K562 (cell line): ENCODE measurements at regions not wholly inside any gene's neighbourhood (a gene's known extent, or its start where the extent isn't known, plus 50 kb on each side); places are given as distances from the start of the nearest gene placed in this dataset.

Source experiments
- BCLAF1 ChIP-seq, 2 experiments: fragments of 450-650 bp in 1 of 2; IDR thresholded peaks; 2 replicates each; pipeline ENCODE4 v1.6.1; 2011 to 2017; ENCODE audit warnings: low read depth in 2 of 2, antibody characterized with exemption in 1 of 2, borderline replicate concordance in 1 of 2, low read length in 1 of 2, mild to moderate bottlenecking in 1 of 2, mixed read lengths in 1 of 2; ENCODE audit not compliant: control insufficient read depth in 1 of 2
- DDX20 ChIP-seq: fragments of 450-650 bp; IDR thresholded peaks from 2 replicates; pipeline ENCODE4 v1.6.1; 2016; ENCODE audit warnings: missing genetic modification characterization, low read depth, mild to moderate bottlenecking, missing compliant biosample characterization, moderate library complexity
- KLF10 ChIP-seq: fragments of 250-450 bp; sonication (Bioruptor Pico); IDR thresholded peaks from 2 replicates; pipeline ENCODE4 v1.6.1; 2021; ENCODE audit warnings: matching md5 sums
- NONO ChIP-seq, 2 experiments: fragments of 200-400 bp in 1 of 2; fragments of 450-650 bp in 1 of 2; formaldehyde crosslinking in 1 of 2; IDR thresholded peaks; 2 replicates each; pipeline ENCODE4 v1.6.1; 2017; ENCODE audit warnings: low read depth in 2 of 2, mild to moderate bottlenecking in 2 of 2, moderate library complexity in 2 of 2, low read length in 1 of 2
- POLR2A ChIP-seq: fragments of 450-650 bp; conservative IDR thresholded peaks from 2 replicates; pipeline ENCODE4 v1.6.1; 2016
- SETDB1 ChIP-seq: IDR thresholded peaks from one replicate; pipeline ENCODE4 v1.6.1; 2012; ENCODE audit warnings: low read length, control low read depth, inconsistent platforms
- ZBED1 ChIP-seq: IDR thresholded peaks from 2 replicates; pipeline ENCODE4 v1.6.1; 2014
- ZNF140 ChIP-seq: fragments of 250-450 bp; sonication (Bioruptor Pico); IDR thresholded peaks from 2 replicates; pipeline ENCODE4 v1.8.0; 2021; ENCODE audit warnings: moderate library complexity, mild to moderate bottlenecking, inconsistent platforms
- ZNF184 ChIP-seq: sonication (generic); formaldehyde crosslinking; IDR thresholded peaks from 2 replicates; pipeline ENCODE4 v1.5.0; 2020; ENCODE audit warnings: missing genetic modification reagents
- ZNF583 ChIP-seq: fragments of 250-450 bp; sonication (Bioruptor Pico); IDR thresholded peaks from 2 replicates; pipeline ENCODE4 v1.4.0; 2020
- ZNF79 ChIP-seq: fragments of 250-450 bp; sonication (Bioruptor Pico); IDR thresholded peaks from 2 replicates; pipeline ENCODE4 v1.4.0; 2020; ENCODE audit warnings: low read depth, mild to moderate bottlenecking, moderate library complexity
- TF ChIP-seq, protein P1 (sequence below), 2 experiments: fragments of 450-650 bp in 1 of 2; sonication (generic) in 1 of 2; formaldehyde crosslinking in 1 of 2; IDR thresholded peaks; 2 replicates each; pipeline versions ENCODE4 v1.7.1 to v1.9.0; 2016 to 2022; ENCODE audit warnings: inconsistent platforms in 1 of 2, mild to moderate bottlenecking in 1 of 2, missing genetic modification reagents in 1 of 2

DNA sequence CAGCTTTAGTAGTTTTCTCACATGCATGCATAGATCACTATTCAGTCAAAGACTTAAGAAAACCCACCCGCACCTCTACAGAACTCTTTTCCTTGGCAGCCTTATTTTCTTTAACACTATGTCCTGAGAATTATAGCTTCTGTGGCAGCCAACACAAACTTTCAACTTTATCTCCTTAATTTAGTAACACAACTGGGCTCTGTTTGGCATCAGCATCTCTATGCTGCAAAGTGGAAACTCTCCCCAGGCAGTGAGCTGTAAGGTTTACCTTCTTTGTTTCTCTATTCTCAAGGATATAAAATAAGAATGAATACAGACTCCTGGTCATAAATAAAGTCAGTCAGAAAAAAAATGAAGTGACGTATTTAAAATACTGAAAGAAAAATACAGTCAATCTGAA, 115.2 kb upstream of the PPP1R9A start (continued):
- TF ChIP-seq, protein P1, sequence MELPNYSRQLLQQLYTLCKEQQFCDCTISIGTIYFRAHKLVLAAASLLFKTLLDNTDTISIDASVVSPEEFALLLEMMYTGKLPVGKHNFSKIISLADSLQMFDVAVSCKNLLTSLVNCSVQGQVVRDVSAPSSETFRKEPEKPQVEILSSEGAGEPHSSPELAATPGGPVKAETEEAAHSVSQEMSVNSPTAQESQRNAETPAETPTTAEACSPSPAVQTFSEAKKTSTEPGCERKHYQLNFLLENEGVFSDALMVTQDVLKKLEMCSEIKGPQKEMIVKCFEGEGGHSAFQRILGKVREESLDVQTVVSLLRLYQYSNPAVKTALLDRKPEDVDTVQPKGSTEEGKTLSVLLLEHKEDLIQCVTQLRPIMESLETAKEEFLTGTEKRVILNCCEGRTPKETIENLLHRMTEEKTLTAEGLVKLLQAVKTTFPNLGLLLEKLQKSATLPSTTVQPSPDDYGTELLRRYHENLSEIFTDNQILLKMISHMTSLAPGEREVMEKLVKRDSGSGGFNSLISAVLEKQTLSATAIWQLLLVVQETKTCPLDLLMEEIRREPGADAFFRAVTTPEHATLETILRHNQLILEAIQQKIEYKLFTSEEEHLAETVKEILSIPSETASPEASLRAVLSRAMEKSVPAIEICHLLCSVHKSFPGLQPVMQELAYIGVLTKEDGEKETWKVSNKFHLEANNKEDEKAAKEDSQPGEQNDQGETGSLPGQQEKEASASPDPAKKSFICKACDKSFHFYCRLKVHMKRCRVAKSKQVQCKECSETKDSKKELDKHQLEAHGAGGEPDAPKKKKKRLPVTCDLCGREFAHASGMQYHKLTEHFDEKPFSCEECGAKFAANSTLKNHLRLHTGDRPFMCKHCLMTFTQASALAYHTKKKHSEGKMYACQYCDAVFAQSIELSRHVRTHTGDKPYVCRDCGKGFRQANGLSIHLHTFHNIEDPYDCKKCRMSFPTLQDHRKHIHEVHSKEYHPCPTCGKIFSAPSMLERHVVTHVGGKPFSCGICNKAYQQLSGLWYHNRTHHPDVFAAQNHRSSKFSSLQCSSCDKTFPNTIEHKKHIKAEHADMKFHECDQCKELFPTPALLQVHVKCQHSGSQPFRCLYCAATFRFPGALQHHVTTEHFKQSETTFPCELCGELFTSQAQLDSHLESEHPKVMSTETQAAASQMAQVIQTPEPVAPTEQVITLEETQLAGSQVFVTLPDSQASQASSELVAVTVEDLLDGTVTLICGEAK (IDR thresholded peaks at IDR 0.05), result no peak
- TF ChIP-seq, protein P1 (CRISPR knock-in tag; IDR thresholded peaks at IDR 0.05), result no peak
- TF ChIP-seq SETDB1 (no peak), NONO (IDR thresholded peaks at IDR 0.05; ENCODE audit: low read depth in 2 of 2, low read length in 1 of 2) (no peak), POLR2A (no peak), ZNF184 (CRISPR knock-in tag) (no peak), ZBED1 (no peak), ZNF583 (CRISPR knock-in tag) (no peak), BCLAF1 (IDR thresholded peaks at IDR 0.05; ENCODE audit: borderline replicate concordance in 1 of 2, control insufficient read depth in 1 of 2, low read depth in 2 of 2, low read length in 1 of 2) (no peak), ZNF79 (no peak), ZNF140 (no peak), KLF10 (no peak), DDX20 (no peak)
